ENCODE measurements at regions not wholly inside any gene's neighbourhood (a gene's known extent, or its start where the extent isn't known, plus 50 kb on each side); places are given as distances from the start of the nearest gene placed in this dataset.

- Histone ChIP-seq H3K36me3 (no peaks in the 10 kb centered on the region), H4K20me1 (no peaks in the 10 kb centered on the region), H3K27ac (no peak overlapping the region), H3K4me3 (no peak overlapping the region), H3K9me3 (replicated peaks in 1 of 11) (no peaks in the 10 kb centered on the region), H3K9ac (no peak overlapping the region), H3K4me1 (no peaks in the 10 kb centered on the region; a peak in 1 of 20 replicates), H3K27me3 (no peaks in the 10 kb centered on the region), H3K4me2 (no peak overlapping the region)
- no peak for TF ChIP-seq Cebpa-rat (IDR thresholded peaks at IDR 0.05)
Observed at GRCh38 chr9:28847331-28847730, 1274.0 kb upstream of the C9orf72 start.

DNA sequence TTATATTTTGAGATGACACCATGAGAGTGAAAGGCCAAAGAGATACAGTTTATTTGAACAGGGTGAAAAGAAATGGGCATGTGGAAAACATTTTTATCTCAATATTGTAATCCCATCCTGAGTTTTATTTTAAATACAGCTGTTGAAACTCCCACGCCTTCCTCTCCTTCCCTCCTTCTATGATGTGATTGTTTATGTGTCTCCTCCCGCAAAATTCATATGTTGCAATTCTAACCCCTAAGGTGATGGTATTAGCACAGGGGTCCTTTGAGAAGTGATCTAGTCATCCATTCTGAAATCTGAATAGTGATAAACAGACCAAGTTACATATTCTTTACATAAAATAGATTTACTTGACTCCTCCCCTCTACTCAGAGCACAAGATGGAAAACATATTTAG, 1275.4 kb upstream of the C9orf72 start:
- TF ChIP-seq Cebpa-rat (IDR thresholded peaks at IDR 0.05): no peak
- H3K4me2 ChIP-seq: no peak overlapping the region
- no peak overlapping the region for H3K4me3 ChIP-seq
- no peak overlapping the region for H3K27ac ChIP-seq
- no peak overlapping the region for H3K9ac ChIP-seq
- no peaks in the 10 kb centered on the region for H3K36me3 ChIP-seq
- no peaks in the 10 kb centered on the region for H3K27me3 ChIP-seq
- H4K20me1 ChIP-seq: no peaks in the 10 kb centered on the region
- H3K9me3 ChIP-seq (replicated peaks in 1 of 11): no peaks in the 10 kb centered on the region
- H3K4me1 ChIP-seq: peaks cover 0 to 9% (median 1%) of the 10 kb centered on the region in 10 experiments; a peak in 8 of 20 replicates

GRCh38 chr9:28853477-28853876, 1280.2 kb upstream of the C9orf72 start:
- Histone ChIP-seq H4K20me1 (no peaks in the 10 kb centered on the region), H3K9ac (no peak overlapping the region), H3K27me3 (no peaks in the 10 kb centered on the region), H3K27ac (no peak overlapping the region), H3K36me3 (no peaks in the 10 kb centered on the region), H3K4me2 (peak overlapping the region in 2 of 11 experiments; percentile 18; a peak in 2 of 22 replicates), H3K9me3 (replicated peaks in 1 of 11) (no peaks in the 10 kb centered on the region), H3K4me3 (no peak overlapping the region), H3K4me1 (peaks cover 0 to 10% (median 3%) of the 10 kb centered on the region in 10 experiments; a peak in 8 of 20 replicates)
- TF ChIP-seq Cebpa-rat (IDR thresholded peaks at IDR 0.05): no peak

DNA sequence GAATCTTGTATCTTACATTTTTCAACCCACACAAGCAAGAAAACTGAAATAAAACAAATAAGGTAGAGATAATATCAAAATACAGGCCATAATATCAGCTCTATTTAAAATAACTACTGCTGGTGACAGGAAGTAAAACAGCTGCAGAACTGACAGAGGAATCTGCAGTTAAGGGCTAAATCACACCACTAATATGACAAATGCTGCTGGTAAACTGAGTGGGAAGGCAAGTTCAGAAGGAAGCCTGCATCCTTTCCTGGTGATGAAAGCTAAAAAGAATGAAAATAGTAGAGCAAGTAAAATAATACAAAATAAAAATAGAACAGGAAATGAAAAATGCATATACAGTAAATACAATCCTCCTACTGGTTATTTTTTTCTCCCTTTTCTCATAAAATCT, 1293.7 kb upstream of the C9orf72 start:
- Histone ChIP-seq H3K4me1 (peaks cover 0 to 14% (median 0%) of the 10 kb centered on the region in 10 experiments; a peak in 6 of 20 replicates), H3K27ac (no peak overlapping the region; a peak in 1 of 22 replicates), H3K36me3 (no peaks in the 10 kb centered on the region), H3K9ac (no peak overlapping the region), H4K20me1 (no peaks in the 10 kb centered on the region), H3K4me2 (peak overlapping the region in 2 of 11 experiments; percentile 43 to 44; a peak in 3 of 22 replicates), H3K9me3 (replicated peaks in 1 of 11) (no peaks in the 10 kb centered on the region), H3K4me3 (no peak overlapping the region), H3K27me3 (no peaks in the 10 kb centered on the region)
- no peak for TF ChIP-seq Cebpa-rat (IDR thresholded peaks at IDR 0.05)

- no peak overlapping the region for H3K4me2 ChIP-seq
- no peak overlapping the region for H3K4me3 ChIP-seq
- H3K27me3 ChIP-seq: no peaks in the 10 kb centered on the region
- H3K4me1 ChIP-seq: peaks cover 0 to 14% (median 0%) of the 10 kb centered on the region in 10 experiments; a peak in 6 of 20 replicates
- H3K36me3 ChIP-seq: no peaks in the 10 kb centered on the region
- H3K27ac ChIP-seq: no peak overlapping the region
- no peak for TF ChIP-seq Cebpa-rat (IDR thresholded peaks at IDR 0.05)
- H3K9ac ChIP-seq: no peak overlapping the region
- no peaks in the 10 kb centered on the region for H4K20me1 ChIP-seq
- H3K9me3 ChIP-seq (replicated peaks in 1 of 11): no peaks in the 10 kb centered on the region
Observed at GRCh38 chr9:28868228-28868990, 1295.1 kb upstream of the C9orf72 start.

GRCh38 chr9:28882529-28882928, 1309.2 kb upstream of the C9orf72 start:
- Histone ChIP-seq H3K27me3 (no peaks in the 10 kb centered on the region), H3K27ac (no peak overlapping the region), H3K4me1 (peaks cover 0 to 6% (median 3%) of the 10 kb centered on the region in 10 experiments; a peak in 9 of 20 replicates), H3K4me3 (no peak overlapping the region), H3K9ac (no peak overlapping the region), H3K9me3 (replicated peaks in 1 of 11) (no peaks in the 10 kb centered on the region), H3K4me2 (no peak overlapping the region), H4K20me1 (no peaks in the 10 kb centered on the region), H3K36me3 (no peaks in the 10 kb centered on the region)
- no peak for TF ChIP-seq Cebpa-rat (IDR thresholded peaks at IDR 0.05)

DNA sequence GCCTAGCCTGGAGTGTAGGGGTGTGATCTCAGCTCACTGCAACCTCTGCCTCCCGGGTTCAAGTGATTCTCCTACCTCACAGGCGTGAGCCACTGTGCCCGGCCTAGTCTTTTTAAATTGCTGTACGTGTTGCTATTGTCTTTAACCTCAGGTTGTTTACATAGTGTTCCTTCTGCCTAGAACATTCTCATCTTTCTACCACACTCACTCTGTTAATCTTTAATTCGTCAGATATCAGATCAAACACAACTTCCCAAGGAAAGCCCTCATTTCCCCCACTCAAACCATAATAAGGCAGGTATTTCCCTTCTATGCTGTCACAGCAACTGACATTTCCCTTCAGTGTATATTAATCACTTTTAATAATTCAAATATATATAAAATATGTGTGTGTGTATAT, 1310.0 kb upstream of the C9orf72 start:
- Histone ChIP-seq H3K36me3 (no peaks in the 10 kb centered on the region), H3K4me3 (no peak overlapping the region), H3K4me2 (no peak overlapping the region), H3K9ac (no peak overlapping the region), H3K4me1 (peaks cover 0 to 6% (median 3%) of the 10 kb centered on the region in 10 experiments; a peak in 9 of 20 replicates), H3K27me3 (no peaks in the 10 kb centered on the region), H3K27ac (no peak overlapping the region), H3K9me3 (replicated peaks in 1 of 11) (no peaks in the 10 kb centered on the region), H4K20me1 (no peaks in the 10 kb centered on the region)
- TF ChIP-seq Cebpa-rat (IDR thresholded peaks at IDR 0.05): no peak

DNA sequence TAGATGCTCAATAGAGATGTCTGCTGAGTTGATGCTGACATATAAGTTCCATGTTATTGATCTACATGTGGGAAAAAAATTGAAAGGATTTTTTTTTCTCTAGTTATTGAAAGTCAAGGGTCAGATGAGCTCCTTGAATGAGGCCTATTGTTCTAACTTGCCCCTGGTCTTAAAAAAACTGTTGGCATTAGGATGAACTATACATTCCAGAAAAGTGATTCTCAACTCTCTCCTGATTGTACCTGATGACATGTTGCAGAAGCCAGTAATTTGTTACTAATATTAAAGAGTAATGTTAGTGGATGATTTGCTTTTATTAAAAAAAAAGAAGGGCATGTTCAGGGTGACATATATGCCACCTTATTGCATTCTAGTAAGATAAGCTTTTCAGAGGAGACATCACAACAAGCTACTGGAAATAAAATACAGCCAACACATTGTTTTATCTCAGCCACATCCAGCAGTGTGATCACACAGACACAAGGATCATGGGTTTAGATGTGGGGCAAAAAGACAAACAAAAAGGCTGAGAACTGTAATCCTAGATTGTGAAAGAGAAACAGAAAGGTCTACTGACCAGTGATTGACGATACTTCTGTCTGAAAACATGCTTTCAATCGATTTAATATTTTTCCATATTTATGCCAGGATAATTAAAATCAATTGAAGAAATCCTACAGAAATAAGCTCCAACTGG, 1314.1 kb upstream of the C9orf72 start:
- no peaks in the 10 kb centered on the region for H3K9me3 ChIP-seq (replicated peaks in 1 of 11)
- H3K27me3 ChIP-seq: no peaks in the 10 kb centered on the region
- no peak overlapping the region for H3K4me2 ChIP-seq
- no peak for TF ChIP-seq Cebpa-rat (IDR thresholded peaks at IDR 0.05)
- H3K4me1 ChIP-seq: peaks cover 0 to 6% (median 3%) of the 10 kb centered on the region in 10 experiments; a peak in 9 of 20 replicates
- no peaks in the 10 kb centered on the region for H4K20me1 ChIP-seq
- no peaks in the 10 kb centered on the region for H3K36me3 ChIP-seq
- no peak overlapping the region for H3K27ac ChIP-seq
- no peak overlapping the region for H3K9ac ChIP-seq
- H3K4me3 ChIP-seq: no peak overlapping the region

GRCh38 chr9:28888806-28889205, 1315.5 kb upstream of the C9orf72 start:
- Histone ChIP-seq H3K4me1 (peaks cover 0 to 6% (median 3%) of the 10 kb centered on the region in 10 experiments; a peak in 9 of 20 replicates), H3K9me3 (replicated peaks in 1 of 11) (no peaks in the 10 kb centered on the region), H3K27me3 (no peaks in the 10 kb centered on the region), H4K20me1 (no peaks in the 10 kb centered on the region), H3K4me3 (no peak overlapping the region), H3K9ac (no peak overlapping the region), H3K27ac (no peak overlapping the region), H3K36me3 (no peaks in the 10 kb centered on the region), H3K4me2 (no peak overlapping the region)
- no peak for TF ChIP-seq Cebpa-rat (IDR thresholded peaks at IDR 0.05)
